ENCODE measurements at regions not wholly inside any gene's neighbourhood (a gene's known extent, or its start where the extent isn't known, plus 50 kb on each side); places are given as distances from the start of the nearest gene placed in this dataset.
"Not testable (repeated sequence)": the region's sequence is repeated elsewhere in the genome, so short reads cannot be mapped to it uniquely, and the experiment has no call there.

DNA sequence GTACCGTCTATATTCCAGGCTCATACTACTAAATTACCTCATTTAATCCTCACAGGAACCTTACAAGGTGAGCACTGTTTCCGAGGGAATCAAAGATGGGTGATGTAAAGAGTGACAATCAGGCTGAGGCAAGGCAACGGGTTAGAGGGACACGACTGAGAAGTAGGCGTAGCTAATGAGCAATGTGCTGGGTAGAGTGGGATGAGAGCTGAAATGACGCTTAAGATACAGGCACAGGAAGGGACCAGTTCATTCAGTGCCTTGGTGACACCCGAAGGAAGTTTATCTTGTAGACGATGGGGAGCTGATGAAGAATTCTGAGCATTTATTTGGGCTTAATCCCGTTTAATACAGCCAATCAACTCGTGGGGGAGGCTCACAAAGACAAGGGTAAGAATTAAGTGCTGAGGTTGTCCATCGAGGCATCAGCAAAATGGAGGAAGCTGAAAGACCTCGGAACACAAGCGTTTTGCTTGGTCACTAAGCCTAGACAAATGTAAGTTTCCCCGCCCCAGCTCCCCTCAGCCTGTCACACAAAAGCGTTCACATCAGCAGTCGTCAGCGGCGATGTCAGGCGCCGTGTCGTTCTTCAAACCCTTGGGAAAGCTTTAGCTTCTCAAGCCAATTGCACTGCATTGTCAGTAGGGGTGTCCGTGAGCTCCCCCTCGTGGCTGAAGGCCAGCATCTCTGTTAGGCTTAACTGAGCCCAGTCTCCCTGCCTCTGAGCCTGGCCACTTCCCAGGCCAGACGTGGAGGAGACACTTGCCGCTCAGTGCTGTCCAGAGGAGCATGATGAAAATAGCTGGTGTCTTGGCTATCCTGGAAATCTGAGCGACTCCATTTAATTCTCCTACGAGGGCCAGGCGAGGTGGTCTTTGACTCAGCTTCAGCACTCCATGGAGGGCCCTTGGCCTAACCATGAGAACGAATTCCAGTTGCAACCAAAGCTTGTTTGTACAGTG, 288.5 kb upstream of the G2E3 start:
- DNase-seq: peak; percentile 6

DNA sequence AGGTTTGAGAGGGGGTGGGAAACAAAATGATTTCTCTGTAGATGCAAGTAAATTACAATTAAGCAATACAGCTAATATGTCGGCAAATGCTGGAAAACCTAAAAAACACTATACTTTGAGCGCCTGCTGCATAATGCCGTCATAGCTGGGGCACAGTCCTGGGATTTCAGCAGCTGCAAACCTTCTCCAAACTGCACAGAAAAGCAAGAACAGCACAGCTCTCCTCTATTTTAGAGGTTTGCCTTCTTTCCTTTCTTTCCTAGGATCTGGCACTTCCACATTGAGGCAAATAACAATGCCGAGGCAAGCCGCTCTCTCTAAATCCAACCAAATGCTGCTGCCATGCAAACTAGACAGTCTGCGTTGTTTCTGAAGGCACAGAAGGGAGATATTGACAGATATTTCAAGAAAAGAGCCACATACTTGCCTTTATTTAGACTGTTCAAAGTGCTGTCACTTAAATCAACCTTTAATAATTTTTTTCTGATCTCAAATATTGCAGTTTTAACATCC, 287.1 kb upstream of the G2E3 start:
- DNase-seq: no peak

DNA sequence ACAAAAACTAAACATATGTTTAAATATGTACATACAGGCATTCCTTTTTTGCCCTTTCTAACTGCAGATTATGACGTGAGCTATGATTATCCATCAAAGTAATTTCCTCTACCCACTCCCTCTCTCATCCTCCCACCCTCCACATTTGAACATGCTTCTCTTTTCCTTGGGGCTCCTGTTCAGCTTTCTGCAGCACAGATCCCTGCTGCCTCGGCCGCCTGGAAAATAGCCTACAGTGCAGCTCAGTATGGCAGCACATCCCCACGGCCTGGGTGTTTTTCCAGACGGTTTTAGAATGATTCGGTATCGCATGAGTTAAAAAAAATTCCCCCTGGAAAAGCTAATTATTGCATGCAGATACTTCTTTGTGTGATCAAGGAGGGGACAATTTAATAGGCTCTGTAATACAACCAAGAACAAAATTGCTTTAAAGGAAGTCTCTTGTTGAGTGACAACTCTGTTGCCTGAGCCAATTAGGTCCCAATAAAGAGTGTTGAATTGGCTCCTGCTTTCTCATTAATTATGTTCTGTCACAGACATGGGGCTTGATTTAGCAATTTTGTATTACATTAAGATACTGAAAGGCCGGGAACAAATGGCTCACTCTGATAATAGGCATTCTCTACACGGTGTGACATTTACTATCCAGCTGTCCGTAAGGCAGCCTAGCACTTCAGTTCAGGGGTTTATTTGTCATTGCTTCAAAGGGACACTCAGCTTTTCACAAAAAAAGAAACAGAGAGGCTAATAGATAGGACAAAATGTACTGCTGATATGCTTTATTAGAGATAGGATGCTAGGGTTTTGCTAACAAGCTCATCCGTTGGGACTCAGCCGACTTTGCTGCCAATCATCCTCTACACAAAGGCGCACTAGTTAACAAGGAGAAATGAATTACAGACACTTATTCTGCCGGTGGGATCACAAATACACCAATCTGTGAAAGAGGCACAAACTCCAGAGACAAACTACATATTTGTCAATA, 285.8 kb upstream of the G2E3 start:
- no peak for DNase-seq

DNA sequence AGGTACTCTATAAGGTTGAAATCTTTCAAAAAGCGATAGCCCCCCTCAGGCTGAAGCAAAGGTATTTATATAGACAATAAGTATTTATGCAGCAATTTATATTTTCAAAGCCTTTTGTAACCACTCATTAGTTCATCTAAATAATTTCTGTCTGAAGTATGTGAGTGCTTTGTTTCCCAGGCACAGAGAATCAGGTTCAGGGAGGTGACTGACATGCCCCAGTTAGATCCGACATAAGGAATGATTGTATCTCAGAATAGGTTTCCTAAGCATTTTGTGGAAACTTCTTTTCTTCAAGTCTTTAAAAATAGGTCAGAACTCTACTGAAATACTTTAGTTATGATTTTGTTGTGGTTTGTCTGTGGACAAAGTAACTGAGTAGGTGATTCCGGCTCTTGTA, 283.4 kb upstream of the G2E3 start:
- DNase-seq: no peak

DNA sequence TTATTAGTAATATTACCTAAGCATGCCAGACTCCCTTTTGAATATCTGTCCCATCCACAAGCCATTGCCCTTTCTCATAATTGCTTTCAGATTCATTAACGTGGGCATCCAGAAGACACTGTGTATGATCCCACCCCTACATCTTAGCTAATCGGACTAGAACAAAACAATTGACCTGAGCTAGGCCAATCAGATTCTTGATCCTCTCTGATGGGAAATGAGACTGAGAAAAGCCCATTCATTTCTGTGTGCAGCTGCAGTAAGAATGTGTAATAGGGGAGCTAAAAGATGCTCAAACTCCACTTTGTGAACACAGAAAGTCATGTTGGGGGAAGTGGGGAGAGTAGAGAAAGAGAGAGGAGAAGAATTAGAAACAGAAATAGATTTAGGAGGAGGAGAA, 281.7 kb upstream of the G2E3 start:
- DNase-seq: no peak

DNA sequence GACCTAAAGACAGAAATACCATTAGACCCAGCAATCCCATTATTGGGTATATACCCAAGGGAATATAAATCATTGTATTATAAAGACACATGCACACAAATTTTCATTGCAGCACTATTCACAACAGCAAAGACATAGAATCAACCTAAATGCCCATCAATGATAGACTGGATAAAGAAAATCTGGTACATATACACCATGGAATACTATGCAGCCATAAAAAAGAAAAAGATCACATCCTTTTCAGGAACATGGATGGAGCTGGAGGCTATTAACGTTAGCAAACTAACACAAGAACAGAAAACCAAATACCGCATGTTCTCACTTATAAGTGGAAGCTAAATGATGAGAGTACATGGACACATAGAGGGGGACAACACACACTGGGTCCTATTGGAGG, 280.1 kb upstream of the G2E3 start:
- DNase-seq: not testable (repeated sequence)

DNA sequence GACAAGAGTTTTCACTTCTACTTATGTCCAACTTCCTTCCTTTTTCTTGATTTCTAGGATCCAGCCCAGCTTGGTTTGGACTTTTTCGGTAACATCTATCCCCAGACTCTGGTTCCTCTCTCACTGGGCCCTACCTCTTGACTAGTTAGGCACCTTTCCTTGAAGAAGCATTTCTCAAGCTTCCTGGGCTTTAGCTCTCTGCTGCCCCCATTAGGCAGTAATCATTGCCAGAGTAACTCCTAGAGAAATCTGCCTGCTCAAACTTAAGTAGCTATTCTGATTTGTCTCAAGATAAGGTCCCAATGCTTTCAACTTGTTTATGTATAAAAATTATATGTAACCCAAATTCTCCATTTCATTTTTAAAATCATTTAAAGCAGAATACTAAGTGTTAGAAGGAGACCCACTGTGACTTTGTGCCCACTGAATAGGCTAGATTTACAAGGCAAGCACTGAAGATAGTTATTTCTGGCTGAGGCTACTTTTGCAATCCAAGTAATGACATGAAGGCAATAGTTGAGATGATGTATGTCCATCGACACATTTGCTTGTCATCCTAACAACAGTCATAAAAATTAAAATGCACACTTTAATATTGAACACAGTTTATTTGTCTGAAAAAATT, 275.0 kb upstream of the G2E3 start:
- no peak for DNase-seq

DNA sequence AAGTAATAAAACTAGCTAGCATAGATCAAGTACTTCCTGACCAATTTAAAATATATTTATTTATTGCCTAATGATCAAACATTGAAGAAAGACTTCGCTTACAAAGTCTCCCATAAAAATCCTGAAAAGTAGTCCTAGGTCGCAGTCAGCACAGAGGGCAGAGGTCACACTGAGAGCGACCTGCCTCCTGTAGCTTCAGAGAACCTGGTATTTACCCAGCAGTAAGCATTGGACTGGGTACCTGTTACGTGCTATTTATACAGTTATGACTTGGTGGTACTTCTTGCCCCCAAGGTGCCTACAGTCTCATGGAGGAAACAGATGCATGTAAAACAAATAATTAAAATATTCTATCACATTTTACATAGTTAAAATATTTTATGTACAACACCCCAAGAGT, 274.1 kb upstream of the G2E3 start:
- no peak for DNase-seq

DNA sequence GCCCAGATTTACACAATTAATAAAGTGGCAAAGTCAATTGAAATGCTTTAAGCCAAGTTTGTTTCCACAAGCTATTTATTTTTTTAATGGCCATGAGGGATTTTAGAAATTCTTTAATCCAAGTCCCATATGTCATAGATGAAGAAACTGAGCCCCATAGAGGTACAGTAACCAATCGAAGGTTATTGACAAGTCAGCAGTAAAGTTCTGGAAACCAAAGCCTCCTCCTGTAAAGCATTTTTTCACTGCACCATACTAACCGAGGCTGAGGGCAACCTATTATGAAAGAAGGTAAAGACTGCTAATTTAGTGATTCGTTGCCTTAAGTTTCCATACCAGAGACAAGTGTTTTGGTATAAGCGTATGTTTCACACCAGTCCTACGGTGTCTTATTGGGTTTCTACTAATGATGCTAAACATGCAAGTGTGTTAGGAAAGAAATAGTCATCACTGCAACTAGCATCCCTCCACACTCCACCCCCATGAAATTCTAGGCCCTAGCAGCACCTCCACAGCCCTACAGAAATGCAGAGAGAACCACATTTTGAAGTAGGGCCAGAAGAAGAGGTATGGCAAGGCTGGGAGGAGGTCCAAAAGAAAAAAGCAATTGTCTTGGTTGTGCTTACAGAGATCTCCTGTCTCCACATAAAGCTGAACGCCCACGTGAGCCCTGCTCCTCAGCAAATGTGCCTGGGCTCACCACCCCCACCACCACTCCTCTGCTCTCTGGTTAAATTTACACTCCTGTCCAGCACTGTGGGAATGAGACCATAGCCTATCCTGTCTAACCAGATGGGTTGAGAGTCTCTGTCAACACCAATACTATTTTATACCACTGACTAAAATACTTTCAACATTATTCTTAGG, 271.1 kb upstream of the G2E3 start:
- no peak for DNase-seq

DNA sequence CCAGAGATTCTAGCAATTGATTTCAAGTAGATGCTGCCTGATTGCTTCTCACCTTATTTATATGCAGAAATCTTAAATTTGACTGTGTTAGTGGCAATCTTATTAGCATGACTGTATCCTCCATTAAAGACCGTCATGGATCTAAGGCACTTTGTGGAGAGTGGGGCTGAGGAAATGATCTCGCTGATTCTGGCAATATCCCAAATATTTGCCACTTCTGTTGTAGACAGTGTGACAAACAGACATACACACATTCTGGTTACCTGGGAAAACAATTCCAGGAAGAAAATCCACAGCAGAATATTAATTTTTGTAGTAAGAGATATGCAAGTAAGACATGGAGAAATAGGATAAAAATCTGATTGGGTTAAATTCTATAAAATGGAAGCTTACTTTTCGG, 269.0 kb upstream of the G2E3 start:
- DNase-seq: no peak

DNA sequence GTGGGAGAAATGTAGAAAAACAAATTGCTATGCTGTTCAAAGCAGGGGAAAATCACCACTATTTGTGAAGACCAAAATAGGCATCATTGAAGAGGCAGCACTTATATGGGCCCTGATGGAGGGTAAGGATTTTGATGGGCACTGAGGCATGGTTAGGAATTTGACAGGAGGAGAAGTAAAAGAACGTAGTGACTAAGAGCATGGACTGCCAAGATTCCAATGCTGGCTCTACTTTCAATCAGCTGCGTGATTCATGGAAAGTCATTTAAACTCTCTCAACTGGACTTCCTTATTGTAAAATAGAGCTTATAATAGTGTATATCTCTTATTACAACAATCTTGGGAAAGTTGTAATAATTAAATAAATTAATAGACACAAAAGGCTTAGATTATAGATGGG, 267.7 kb upstream of the G2E3 start:
- no peak for DNase-seq

DNA sequence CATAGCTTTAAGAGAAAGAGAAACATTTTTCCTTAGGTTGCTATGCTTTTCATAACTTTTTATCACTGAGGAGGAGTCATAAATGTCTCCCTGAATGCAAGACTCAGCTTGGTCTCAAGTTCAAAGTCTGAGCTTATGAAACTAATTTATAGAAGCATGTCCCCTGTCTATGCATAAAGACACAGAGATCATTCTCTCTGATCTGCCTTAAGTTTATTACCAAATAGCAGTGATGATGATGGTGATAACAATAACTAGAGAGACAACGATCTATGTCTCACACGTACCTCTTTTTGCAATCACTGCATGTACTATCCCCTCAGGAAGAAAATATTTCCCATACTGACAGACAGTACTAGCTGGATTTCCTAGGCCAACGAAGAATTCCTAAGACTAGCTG, 266.4 kb upstream of the G2E3 start:
- DNase-seq: no peak

DNA sequence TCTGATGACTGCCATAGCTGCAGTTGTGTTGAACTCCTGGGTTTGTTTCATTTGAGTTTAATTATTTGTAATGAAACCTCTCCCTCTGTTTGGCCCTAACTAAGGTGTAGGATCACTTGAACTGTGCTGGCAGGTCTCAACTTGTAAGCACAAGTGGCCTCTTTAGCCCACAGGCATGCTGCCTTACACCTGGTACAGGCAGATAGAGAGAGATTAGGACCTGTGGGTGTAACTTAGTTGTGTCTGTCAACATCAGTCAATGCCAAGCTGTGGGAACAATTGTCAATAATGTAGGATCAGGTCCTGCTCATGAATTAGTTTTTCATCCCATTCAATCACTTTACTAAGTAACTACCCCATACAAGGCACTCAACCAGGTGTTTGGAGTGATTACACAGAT, 263.0 kb upstream of the G2E3 start:
- no peak for DNase-seq

DNA sequence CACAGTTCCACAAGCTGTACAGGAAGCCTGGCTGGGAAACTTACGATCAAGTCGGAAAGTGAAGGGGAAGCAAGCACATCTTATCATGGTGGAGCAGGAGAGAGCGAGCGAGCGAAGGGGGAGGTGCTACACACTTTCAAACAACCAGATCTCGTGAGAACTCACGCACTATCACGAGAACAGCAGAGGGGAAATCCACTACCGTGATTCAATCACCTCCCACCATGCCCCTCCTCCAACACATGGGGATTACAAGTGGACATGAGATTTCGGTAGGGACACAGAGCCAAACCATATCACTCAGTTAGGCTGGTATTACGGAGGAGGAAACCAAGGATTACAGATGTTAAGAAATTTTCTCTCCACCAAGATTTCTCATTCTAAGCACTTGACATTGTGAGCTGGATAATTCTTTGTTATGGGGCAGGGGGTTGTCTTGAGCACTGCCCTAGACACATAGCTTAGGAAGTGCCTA, 262.0 kb upstream of the G2E3 start:
- DNase-seq: no peak

DNA sequence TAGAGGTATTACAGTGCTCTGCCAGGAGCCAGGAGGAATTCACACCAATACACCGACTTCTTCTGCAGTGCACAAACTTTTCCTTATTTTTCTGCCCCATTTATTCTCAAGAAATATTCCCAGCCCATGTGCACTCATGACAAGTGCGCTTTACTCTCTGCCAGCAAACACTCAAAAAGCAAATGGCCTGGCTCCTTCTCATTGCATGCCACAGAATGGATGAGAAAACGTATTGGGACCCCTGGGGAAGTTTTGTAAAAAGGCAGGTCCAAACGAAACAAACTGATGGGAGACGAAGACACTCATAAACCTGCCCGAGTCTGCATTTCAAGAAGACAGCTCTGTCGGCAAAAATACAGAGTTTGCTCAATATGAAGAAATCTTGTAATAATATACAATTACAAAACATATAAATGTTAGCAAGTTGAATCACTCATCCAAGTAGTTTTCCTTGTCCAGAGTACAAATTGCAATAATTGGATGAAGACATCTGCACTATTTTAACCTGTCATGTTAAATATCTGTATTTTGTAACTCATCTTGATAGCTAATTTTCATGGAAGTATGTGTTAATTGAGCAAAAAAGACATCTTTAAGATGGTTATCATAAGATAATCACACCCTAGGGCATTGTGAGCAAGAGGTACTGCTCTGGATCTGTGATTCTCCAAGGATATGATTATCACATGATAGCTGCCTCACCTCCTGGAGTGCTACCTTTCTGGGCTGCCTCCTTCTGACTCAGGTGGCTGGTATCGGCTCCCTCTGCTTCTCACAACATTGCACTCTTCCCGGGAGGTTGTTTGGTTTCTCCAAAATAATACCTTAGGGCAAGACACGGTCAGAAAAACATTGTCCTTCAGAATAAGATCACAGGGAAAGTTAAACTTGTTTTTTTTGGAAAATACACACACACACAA, 260.8 kb upstream of the G2E3 start:
- no peak for DNase-seq

DNA sequence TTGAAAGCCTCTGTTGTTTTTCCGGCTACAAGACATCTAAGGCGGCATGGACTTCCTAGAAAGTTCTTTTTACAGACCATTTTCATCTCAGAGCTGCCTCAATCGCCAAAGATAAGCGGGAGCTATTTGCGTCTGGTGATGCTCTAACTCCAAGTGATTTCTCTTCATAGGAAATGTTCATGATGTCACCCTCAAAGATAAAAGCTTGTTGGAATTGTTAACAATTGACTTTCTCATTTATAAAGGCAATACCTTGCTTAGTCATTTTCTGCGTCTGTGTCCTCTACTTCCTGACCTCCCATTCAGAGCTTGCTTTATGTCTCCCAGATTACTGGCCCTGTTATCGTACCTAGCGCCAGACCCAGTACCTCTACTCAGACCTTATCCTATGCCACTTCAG, 259.0 kb upstream of the G2E3 start:
- no peak for DNase-seq

DNA sequence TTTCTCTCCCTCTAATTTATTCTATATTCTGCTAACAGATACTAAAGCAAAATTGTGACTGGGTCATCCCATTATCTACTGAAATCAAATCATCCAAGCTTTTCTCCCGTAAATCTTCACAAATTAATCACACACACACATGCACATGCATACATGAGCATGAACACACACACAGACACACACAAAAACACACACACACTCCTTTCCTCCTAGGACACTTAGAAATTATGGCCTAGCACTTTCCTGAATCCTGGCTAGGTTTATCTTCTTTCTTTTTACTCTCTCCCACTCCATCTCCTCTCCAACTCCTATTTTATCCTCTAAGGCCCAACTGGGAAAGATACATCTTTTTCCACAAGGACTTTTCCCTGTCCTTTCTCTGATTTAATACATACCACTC, 255.6 kb upstream of the G2E3 start:
- DNase-seq: no peak

DNA sequence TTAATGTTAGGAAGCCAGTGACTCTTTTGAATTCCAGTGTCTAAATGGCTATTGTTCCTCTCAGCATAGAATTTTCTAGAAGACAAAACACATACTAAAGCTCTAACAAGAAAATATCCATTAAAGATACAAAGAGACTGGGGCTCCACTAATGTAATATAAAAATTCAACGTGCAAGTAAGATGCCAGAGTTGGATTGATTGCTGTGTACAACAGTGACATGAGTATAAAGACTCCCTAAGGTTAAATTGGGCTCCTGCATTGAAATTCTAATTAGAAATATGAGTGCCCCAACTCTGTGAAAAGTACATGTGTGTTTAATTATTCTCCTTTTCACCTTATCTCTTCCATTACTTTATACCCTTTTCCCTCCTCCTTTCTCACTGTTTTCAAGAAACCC, 253.6 kb upstream of the G2E3 start:
- no peak for DNase-seq

DNA sequence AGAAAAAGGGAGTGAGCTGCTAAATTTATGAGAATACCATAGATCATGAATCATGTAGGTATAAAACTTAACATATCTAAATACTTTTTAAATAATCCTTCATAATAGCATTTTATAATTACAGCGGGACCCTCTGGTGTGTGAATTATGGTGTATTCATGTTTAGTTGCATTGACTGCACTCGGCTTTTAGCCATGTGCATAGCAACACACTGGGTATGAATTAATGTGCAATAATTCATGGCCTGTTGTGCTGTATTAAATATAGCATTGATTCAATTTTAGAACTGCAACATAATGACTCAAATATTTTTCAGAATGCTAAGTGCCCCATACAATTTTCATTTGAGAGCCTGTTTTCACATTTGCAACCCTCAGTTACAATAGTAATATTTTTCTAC, 249.6 kb upstream of the G2E3 start:
- no peak for DNase-seq

DNA sequence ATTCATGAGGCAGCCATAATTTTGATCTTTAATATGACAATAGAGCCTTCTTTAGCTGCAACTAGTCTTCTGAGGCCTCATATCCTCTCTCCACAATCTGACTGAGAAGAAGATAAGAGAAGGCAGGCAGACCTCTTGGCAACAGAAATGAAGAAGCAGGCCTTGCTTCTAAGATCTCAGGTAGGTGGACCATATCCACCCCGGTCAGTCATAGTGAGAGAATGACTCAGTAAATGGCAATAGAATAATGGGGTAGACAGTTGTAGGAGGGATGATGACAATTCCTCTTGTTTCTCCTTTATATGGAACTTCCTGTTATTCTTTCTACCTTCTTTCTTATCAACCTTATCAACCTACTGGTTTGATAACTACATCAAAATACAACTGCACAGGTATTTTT, 246.7 kb upstream of the G2E3 start:
- DNase-seq: no peak

DNA sequence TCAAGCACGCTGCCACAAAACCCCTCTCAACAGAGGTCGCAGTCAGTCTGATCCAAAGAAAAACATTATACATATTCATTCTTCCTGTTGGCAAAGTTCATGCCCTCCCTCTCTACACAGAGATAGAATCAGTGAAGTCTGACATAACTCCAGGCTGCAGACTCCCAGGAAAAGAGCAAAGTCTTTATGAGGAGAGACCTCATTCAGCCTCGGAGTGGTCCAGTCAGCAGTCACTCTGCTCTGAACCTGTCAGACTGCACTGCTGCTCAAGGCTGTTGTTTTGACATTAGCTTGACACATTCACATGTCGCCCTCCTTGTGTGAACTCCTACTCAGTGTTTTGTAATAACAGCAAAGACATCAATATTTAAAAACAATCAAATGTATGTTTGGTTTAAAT, 241.2 kb upstream of the G2E3 start:
- DNase-seq: no peak
